Stimulated activated CD4-positive, alpha-beta T cell treated with anti-CD3 and anti-CD28 coated beads, TNF-alpha, amount 100 ng/mL, for 4 hours (primary cell): ENCODE measurements at regions not wholly inside any gene's neighbourhood (a gene's known extent, or its start where the extent isn't known, plus 50 kb on each side); places are given as distances from the start of the nearest gene placed in this dataset.
"Not testable (repeated sequence)": the region's sequence is repeated elsewhere in the genome, so short reads cannot be mapped to it uniquely, and the experiment has no call there.

ENCODE experiments used
- DNase-seq, 3 experiments: peaks; one replicate each; pipeline ENCODE4 v3.0.0-alpha.2; 2020; ENCODE audit warnings: low read depth in 3 of 3

DNA sequence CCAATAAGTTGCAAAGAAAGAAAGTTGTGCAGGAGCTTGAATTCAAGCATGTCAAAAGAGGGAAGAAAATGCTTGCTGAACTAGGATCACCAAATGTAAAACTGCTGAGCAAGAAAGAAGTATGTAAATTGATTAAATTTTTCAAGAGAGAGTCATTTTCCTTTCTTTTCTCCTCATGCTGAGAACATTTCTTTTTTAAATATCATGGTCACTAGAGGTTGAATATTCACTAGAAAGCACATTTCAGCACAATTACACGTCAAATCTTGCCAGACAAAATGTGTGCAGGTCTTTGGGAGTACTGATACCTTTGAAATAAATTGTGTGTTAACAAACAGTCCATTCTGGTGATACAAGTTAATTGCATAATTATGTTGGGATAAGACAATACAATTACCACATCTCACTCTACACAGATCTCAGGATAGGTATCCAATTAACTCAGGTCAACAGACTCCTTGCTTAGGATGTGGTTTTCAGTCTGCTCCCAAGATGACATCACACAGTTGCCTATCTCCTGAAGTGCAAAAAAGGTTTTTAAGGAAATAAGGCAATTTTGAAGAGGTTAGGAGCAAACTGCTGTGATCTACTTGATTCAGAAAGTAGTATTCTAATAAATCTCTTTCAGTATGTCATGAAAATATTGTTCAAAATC, 862.2 kb downstream of the RPS29 start:
- DNase-seq: no peak

GRCh38 chr14:48714366-48714765, 871.8 kb downstream of the RPS29 start:
- DNase-seq: no peak

DNA sequence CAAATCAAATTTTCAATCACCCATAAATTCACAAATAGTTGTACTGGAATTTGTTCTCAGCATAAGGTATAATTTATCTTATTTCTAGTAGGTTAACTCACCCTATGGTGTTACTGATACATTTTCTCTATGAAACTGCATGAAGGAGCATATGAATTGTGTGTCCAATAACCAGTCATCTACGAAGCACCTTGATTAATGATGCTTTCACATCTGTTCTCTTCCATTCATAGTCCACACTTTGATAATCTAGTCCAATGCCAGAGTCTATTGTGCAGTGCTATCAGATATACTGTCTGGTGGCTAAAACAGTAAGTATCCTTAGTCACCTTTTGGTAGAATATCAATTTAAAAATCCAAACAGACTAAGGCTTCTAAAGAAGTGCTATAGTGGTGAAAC, 876.0 kb downstream of the RPS29 start:
- DNase-seq: no peak

GRCh38 chr14:48709277-48709785, 876.8 kb downstream of the RPS29 start:
- no peak for DNase-seq

DNA sequence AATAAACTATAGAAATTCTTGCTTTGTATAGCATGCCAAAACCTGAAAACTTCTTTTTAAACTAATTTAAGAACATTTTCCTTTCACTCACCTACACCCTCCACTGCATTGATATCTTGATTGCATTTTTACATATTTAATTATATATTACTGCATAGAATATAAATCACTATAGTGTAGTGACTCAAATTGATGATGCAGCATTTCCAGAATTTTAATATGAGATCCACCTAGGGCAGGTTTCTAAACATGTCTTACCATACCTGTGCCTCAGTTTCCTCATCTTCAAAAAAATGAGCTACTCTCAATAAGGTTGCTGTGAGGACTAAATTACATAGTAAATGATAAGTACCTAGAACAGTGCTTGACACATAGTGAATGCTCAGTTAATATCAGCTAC, 881.5 kb downstream of the RPS29 start:
- no peak for DNase-seq

DNA sequence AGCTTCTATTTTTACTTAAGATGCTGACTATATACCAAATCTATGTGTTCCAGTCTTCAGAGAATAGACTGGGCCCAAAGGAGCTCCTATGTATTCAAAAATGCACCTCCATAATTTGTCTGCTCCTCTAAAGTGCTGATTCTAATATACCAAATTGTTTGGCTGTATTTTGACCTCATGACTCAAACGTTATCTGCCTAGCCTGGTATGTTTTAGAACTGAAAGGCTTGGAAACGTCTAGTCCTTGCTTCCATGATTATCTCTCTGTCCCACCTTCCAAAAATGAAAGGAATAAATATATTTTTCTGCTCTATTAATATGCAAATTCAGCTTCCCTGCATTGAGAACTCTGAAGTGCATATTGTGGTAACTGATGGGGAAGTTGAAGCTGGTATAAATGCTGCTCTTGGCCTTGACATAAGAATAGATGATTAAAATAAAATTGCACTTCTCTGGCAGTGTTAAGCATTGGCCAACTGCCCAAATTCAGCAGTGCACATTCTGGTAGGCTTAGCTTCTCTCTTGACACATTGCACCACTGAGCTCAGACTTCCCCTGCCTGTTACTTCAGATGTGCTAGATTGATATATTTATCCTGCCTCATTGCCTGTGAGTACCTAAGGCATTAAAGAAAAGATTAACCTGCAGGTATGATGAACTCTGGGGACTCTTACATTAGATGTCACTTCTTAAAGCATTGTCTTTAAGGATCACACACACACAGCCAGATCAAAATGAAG, 882.3 kb downstream of the RPS29 start:
- DNase-seq: no peak

GRCh38 chr14:48697362-48697761, 888.8 kb downstream of the RPS29 start:
- DNase-seq: not testable (repeated sequence)

GRCh38 chr14:48693793-48694192, 892.4 kb downstream of the RPS29 start:
- DNase-seq: no peak

- no peak for DNase-seq
These were observed 895.8 kb downstream of the RPS29 start for GRCh38 chr14:48690349-48690748.

DNA sequence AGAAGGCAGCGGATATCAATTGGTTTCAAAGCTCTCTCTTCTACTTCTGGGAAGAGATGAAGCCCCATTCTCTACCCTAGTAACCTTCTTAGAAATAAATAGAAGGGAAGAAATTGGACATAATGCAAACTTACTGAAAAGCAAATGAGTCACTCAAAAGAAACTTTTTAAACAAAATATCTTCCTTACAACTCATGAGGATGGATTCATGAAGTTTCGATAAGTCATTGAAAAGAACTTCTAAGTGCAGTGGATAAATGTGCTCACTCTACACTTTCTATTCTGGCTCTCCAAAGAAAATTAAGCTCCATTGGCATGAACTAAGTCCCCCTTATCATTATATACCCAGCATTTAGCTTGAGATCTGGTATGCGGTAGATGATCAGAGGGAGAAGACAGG, 899.5 kb downstream of the RPS29 start:
- DNase-seq: no peak

- no peak for DNase-seq
These were observed 913.7 kb downstream of the RPS29 start for GRCh38 chr14:48672506-48672905.

GRCh38 chr14:48670939-48671338, 915.2 kb downstream of the RPS29 start:
- no peak for DNase-seq

DNA sequence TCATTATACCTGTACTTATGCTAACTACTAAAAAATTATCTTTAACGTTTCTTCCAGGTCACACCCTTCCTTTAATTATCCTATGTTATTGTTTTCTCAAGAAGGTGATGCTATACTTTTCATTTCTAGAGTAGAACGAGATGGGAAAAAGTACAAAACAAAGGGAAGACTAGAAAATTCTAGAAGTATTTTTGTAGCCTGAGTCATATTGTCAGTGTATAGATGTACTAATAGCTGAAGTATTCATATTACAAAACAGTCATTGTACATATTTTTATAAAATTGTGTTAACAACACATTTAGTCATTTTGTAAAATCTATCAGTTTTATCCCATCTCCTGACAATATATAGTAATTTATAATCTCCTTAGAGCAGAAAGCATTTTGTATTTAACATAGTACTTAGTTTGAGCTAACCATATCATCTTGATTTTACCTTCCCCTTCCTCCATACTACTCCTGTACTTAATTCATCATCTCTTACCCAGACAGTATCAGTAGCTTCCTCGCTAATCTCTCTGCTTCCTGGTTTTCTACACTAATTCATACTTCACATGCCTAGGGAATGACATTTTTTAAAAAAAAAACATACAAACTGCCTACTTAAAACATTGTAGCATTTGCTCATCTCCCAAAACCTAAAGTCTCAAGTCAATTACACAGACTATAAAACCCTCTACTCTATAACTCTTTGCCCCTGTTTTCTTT, 920.9 kb downstream of the RPS29 start:
- no peak for DNase-seq

GRCh38 chr14:48643241-48643640, 942.9 kb downstream of the RPS29 start:
- no peak for DNase-seq

- DNase-seq: no peak
These were observed 953.5 kb upstream of the MDGA2 start for GRCh38 chr14:48628870-48629269.

- DNase-seq: no peak
These were observed 947.6 kb upstream of the MDGA2 start for GRCh38 chr14:48622980-48623379.

DNA sequence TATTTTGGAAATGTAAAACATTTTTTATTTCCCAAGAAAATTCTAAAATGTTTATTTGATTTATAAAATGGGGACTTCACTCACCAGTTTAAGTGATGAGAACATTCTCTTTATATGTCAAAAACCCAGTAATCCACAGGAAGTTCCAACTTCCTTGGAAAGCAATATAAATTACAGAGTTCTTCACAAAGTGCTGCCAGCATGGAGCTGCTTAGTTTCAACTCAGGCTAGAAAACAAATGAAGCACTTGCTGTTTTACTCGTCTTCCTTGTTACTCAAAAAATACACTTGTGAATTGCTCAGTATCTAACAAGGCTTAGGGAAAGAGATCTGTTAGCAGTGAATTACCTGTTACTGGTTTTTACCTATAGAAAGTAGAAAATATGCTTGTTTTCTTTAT, 942.7 kb upstream of the MDGA2 start:
- no peak for DNase-seq

DNA sequence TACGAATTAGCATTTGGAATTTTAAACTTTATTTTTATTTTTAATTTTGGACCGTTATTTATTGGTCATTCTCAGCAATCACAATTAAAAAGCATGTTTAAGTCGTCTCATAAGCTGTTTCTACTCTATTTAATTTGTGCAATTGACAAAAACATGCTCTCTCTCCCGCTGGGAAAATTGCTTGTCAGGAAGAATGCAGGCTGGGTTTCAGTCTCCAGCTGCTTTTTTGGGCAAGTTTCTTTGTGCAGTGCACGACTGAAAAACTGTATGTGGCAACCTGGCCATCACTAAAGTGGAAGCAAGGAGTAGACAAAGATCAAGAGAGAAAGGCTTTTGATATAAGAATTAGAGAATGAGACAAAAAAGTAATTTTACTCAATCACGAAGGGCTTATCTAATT, 941.5 kb upstream of the MDGA2 start:
- DNase-seq: no peak

DNA sequence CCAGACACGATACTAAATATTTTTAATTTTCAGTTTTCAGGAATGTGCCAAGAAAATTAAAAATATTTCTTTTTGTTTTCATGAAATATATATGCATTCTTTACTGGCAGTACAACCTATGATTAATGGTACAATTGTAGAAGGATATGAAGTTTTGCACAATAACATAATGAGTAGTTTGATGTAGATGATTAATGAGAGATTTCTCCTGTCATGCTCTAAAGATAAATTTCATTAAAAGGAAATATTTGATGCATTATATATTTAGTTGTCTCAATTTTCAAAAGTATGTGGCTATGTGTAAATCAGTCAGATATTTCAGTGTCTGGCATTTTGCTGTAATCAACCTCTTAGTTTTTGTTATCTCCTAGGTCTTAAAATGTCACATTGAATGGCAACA, 940.2 kb upstream of the MDGA2 start:
- DNase-seq: no peak

DNA sequence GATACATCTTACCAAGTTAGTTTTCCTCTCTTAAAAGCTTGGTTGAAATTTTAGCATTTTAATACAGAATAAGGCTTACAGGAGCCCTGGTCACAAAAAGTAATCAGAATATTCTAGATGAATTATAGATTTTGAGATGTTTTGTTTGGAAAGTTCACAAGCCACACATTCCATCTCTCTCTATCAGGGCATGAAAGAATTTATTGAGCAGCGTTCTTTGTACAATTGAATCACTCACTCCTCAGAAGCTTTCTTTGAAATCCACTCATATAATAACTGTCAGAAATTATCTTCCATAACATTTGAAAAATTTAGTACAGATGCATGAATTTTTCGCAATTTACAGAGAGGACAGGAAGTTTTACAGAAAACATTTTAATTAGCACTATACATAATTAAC, 938.6 kb upstream of the MDGA2 start:
- DNase-seq: no peak

- DNase-seq: not testable (repeated sequence)
These were observed 931.6 kb upstream of the MDGA2 start for GRCh38 chr14:48606960-48607359.

DNA sequence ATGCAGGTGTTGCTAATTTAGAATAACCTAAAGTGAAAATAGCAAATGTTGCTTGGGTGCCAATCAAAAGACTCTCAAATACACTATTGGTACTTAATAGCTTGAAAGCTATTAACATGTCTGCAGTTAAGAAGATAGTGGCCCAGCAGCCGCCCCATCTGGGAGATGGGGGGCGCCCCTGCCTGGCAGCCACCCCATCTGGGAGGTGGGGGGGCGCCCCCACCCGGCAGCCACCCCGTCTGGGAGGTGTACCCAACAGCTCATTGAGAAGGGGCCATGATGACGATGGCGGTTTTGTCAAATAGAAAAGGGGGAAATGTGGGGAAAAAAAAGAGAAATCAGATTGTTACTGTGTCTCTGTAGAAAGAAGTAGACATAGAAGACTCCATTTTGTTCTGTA, 923.1 kb upstream of the MDGA2 start:
- DNase-seq: no peak

DNA sequence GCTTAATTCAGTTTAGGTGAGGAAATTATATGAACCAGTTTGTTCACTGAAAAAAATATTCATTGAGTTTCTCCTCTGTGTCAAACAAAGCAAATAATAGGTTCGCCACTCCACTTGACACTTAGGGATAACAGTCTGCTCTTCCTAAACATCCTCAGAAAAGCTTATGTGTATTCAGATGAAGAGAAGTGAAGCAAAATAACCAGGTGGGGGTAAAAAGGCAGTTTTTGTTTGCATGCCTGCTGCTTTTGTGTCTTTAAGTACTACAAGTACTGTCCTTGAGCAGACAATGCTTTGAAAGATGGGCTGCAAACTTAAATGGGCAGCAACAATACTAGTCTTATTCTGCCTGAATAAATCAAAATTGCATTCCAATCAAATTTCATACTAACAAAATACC, 910.7 kb upstream of the MDGA2 start:
- DNase-seq: no peak
